Activated CD4-positive, alpha-beta T cell treated with anti-CD3 and anti-CD28 coated beads, Interleukin-2, amount 10 ng/mL, durations not matched to agents 7 days and 5 days (primary cell): ENCODE measurements at regions not wholly inside any gene's neighbourhood (a gene's known extent, or its start where the extent isn't known, plus 50 kb on each side); places are given as distances from the start of the nearest gene placed in this dataset.

Experiments used
- CTCF ChIA-PET: fragments of 350-600 bp; sonication (Branson Sonifier 250); formaldehyde crosslinking; loops from one replicate; lab custom pipeline; 2021; ENCODE audit warnings: antibody characterized with exemption; lab: Charles Lee
- POLR2A ChIA-PET: fragments of 350-600 bp; sonication (Branson Sonifier 250); formaldehyde crosslinking; loops from one replicate; lab custom pipeline; 2021; ENCODE audit warnings: antibody characterized with exemption; lab: Charles Lee
- DNase-seq: peaks from one replicate; pipeline ENCODE4 v3.0.0-alpha.2; 2020
- H3K27ac Mint-ChIP-seq: one replicate; pipeline ENCODE4 v1.8.0; 2021; ENCODE audit warnings: mild to moderate bottlenecking, moderate library complexity, mixed read lengths
- H3K27me3 Mint-ChIP-seq: one replicate; pipeline ENCODE4 v1.8.0; 2021; ENCODE audit warnings: mixed read lengths
- H3K36me3 Mint-ChIP-seq: one replicate; pipeline ENCODE4 v1.8.0; 2021; ENCODE audit warnings: low read depth, mixed read lengths
- H3K4me1 Mint-ChIP-seq: one replicate; pipeline ENCODE4 v1.8.0; 2021; ENCODE audit warnings: mixed read lengths
- H3K4me3 Mint-ChIP-seq: one replicate; pipeline ENCODE4 v1.8.0; 2021; ENCODE audit warnings: mild to moderate bottlenecking, moderate library complexity, mixed read lengths
- H3K9me3 Mint-ChIP-seq: one replicate; pipeline ENCODE4 v1.8.0; 2021; ENCODE audit warnings: mixed read lengths

DNA sequence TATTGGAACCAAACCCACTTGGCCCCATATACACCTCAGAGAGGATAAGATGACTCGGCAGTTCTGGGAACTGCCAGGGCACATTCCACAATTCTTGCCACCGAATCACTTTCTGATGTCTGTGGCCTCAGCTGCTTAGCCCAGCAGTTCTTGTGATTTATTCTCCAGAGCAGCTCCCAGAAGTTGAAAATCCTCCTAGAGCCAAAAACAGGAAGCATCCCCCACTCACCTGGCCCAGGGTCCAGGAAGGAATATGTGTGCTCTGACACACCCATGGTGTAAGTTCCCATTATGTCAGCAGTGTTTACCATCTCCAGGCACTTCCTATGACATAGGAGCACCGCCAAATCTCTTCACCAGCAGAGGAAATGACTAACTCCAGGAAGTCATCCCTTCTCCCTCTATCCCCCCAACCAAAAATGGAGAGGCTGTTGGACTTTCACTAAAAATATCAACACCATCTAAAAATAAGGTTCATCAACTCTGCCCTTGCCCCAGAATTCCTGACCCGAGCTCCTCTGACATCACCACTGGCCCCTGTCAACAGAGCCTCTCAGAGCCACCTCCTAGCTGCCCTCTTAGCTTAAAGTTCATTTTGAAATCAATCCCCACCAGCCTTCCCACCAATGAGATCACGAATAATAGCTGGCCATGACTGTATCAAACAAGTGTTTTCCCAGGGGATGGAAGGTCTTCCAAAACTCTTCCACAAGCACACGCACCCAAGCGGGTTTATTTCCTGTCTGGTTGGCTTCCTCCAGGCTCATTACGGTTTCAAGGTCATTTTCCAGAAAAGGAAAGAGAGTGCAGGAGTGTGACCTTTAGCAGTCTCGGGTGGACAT, 223.1 kb upstream of the PARD3B start:
- Mint-ChIP-seq H3K27ac (no peak overlapping the region), H3K9me3 (no peaks in the 10 kb centered on the region), H3K27me3 (peaks cover 29% of the 10 kb centered on the region), H3K4me3 (no peak overlapping the region), H3K4me1 (peaks cover 5% of the 10 kb centered on the region), H3K36me3 (no peaks in the 10 kb centered on the region)
- no peak for DNase-seq
- POLR2A ChIA-PET, result no interaction called here
- CTCF ChIA-PET, result interaction anchor here (0.6 to 0.7 kb wide), 2 partner anchors 335 to 1053 kb away, joined by 3 read pairs; no protein-coding TSS in a partner anchor

DNA sequence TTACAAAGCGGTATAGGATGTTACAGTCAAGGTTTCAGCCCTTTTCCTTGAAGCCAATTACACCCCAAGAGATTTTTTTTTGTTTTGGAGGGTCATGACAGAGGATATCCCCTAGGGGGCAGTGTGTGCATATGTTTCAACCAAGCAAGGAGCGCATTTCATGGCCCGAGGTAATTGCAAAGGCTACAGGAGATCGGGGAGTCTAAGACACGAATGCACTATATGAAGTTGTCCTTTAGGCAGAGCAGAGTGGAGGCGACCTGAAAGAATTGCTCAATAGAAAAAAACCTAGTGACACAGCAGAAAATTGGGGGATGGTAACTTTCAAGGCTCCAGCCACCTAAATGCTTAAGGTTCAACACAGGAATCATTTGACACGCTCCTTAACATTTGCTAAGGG, 219.8 kb upstream of the PARD3B start:
- CTCF ChIA-PET, result no interaction called here
- no peak overlapping the region for H3K27ac Mint-ChIP-seq
- POLR2A ChIA-PET, result no interaction called here
- H3K4me1 Mint-ChIP-seq, result peaks cover 5% of the 10 kb centered on the region
- H3K36me3 Mint-ChIP-seq, result no peaks in the 10 kb centered on the region
- H3K9me3 Mint-ChIP-seq, result no peaks in the 10 kb centered on the region
- no peak overlapping the region for H3K4me3 Mint-ChIP-seq
- DNase-seq, result peak; percentile 72
- peaks cover 9% of the 10 kb centered on the region for H3K27me3 Mint-ChIP-seq

DNA sequence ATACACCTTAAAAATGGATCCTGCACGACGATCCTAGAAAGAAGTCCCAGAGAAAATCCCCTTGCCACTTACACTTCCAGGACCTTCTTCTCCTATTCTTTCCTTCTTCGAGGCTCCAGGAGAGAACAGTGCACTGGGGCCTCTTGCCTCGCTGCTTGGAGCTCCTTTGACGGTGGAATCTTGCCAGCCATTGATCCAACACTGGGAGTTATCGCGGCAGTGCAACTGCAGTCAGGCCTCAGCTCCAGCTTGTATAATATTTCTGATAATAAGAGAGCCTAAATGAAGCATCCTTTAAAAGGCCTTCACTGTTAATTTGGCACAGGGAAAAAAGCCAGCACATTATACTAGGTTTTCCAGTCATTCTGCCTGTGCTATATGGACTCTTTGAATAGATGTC, 216.9 kb upstream of the PARD3B start:
- DNase-seq, result no peak
- H3K9me3 Mint-ChIP-seq, result no peaks in the 10 kb centered on the region
- H3K4me1 Mint-ChIP-seq, result peaks cover 1% of the 10 kb centered on the region
- no peaks in the 10 kb centered on the region for H3K36me3 Mint-ChIP-seq
- H3K4me3 Mint-ChIP-seq, result no peak overlapping the region
- POLR2A ChIA-PET, result no interaction called here
- H3K27ac Mint-ChIP-seq, result no peak overlapping the region
- CTCF ChIA-PET, result no interaction called here
- peaks cover 9% of the 10 kb centered on the region for H3K27me3 Mint-ChIP-seq

DNA sequence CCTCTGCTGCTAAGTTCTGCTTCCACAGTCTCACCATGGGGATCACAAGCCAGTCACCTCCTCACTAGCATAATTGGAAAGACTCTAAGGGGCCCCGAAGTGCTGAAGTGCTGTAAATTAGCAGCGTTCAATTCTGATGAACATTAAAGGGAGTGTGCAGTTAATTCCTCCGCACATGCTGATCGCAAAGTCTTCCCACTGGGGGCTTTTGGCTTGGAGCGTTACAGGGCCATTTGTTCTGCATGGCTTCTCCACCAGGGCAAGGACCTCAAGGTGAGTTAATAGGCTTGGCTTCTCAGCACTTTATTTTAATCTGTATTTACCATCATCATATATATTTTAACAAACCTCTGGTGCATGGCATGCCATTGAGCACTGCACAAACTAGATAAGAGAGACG, 216.3 kb upstream of the PARD3B start:
- Mint-ChIP-seq H3K9me3 (no peaks in the 10 kb centered on the region), H3K27me3 (peaks cover 5% of the 10 kb centered on the region), H3K4me1 (peaks cover 1% of the 10 kb centered on the region), H3K27ac (no peak overlapping the region), H3K36me3 (no peaks in the 10 kb centered on the region), H3K4me3 (no peak overlapping the region)
- CTCF ChIA-PET, result no interaction called here
- no peak for DNase-seq
- POLR2A ChIA-PET, result no interaction called here

DNA sequence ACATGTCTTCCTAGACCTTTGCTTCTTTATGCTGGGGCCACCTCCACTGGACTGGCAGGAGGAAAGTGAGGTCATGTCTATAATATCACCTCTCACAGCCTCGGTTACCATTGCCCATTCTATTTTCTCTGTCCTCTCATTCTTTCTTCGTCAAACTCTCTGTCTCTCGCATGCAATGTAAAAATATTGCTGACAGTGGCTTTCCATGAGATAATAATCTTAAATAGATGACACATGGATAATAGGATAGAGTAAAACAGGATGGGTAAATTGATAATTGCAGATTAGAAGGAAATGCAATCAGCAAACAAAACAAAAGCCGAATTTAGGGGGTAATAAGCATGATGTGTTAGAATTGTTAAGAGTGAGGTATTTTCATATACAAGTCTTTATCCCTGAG, 215.7 kb upstream of the PARD3B start:
- H3K36me3 Mint-ChIP-seq, result no peaks in the 10 kb centered on the region

DNA sequence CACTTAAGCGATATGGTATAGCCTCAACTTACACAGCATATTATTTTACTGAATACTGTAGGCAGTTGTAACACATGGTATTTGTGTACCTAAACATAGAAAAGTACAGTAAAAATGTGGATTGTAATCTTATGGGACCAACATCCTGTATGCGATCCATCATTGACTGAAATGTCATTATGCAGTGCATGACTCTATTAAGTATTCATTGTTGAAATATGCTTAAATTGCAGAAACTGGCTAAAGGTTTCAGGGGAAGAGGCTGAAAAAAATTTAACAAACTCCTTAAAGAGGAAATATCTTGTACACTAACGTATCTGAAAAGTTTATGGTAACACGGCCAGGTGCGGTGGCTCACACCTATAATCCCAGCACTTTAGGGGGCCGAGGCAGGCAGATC, 214.1 kb upstream of the PARD3B start:
- no peaks in the 10 kb centered on the region for H3K9me3 Mint-ChIP-seq
- no peak overlapping the region for H3K4me3 Mint-ChIP-seq
- peaks cover 5% of the 10 kb centered on the region for H3K27me3 Mint-ChIP-seq
- ChIA-PET CTCF (no interaction called here), POLR2A (no interaction called here)
- H3K36me3 Mint-ChIP-seq, result no peaks in the 10 kb centered on the region
- no peak for DNase-seq
- H3K4me1 Mint-ChIP-seq, result no peaks in the 10 kb centered on the region
- no peak overlapping the region for H3K27ac Mint-ChIP-seq

More for the DNA sequence above, 215.7 kb upstream of the PARD3B start:
- peaks cover 1% of the 10 kb centered on the region for H3K4me1 Mint-ChIP-seq
- ChIA-PET POLR2A (no interaction called here), CTCF (no interaction called here)
- H3K4me3 Mint-ChIP-seq, result no peak overlapping the region
- DNase-seq, result no peak
- peaks cover 2% of the 10 kb centered on the region for H3K27me3 Mint-ChIP-seq
- no peaks in the 10 kb centered on the region for H3K9me3 Mint-ChIP-seq
- H3K27ac Mint-ChIP-seq, result no peak overlapping the region

DNA sequence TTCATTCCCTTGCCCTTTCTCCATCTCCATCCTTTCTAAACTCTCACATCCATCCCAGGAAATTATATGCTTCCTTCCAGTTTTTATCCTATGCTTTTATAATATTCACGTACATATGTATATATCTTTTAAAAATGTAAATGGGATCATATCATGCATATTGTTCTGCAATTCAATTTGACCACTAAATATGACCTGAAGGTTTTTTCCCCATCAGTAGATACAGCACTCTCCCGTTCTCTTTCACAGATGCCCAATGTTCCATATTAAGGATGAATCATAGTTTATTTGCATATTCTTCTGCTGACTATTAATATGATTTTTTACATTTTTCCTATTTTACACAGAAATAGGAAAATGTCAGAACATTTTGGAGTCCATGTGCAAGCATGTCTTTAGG, 213.3 kb upstream of the PARD3B start:
- H3K9me3 Mint-ChIP-seq, result no peaks in the 10 kb centered on the region
- POLR2A ChIA-PET, result no interaction called here
- H3K4me1 Mint-ChIP-seq, result no peaks in the 10 kb centered on the region
- H3K27me3 Mint-ChIP-seq, result peaks cover 11% of the 10 kb centered on the region
- no peak overlapping the region for H3K4me3 Mint-ChIP-seq
- CTCF ChIA-PET, result no interaction called here
- H3K27ac Mint-ChIP-seq, result no peak overlapping the region
- H3K36me3 Mint-ChIP-seq, result no peaks in the 10 kb centered on the region
- DNase-seq, result no peak

DNA sequence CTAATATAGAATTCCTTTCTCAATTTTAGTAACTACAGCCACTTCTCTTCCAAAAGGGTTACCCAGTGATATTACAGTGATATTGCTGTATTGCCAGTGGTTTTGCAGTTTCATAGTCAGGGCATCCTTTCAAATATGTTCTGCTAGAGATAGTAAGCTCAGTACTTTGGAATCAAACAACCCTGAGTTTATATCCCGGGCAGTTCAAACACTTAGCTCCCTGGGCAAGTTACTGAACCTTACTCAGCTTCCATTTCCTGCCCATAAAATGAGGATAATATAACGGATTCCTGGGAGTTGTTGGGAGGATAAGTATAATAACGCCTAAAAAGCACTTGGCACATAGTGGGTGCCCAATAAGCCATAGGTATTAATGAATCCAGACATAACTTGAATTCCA, 212.6 kb upstream of the PARD3B start:
- H3K9me3 Mint-ChIP-seq, result no peaks in the 10 kb centered on the region
- no peak for DNase-seq
- H3K4me3 Mint-ChIP-seq, result no peak overlapping the region
- H3K27me3 Mint-ChIP-seq, result peaks cover 18% of the 10 kb centered on the region
- no peak overlapping the region for H3K27ac Mint-ChIP-seq
- no peaks in the 10 kb centered on the region for H3K36me3 Mint-ChIP-seq
- ChIA-PET POLR2A (no interaction called here), CTCF (no interaction called here)
- no peaks in the 10 kb centered on the region for H3K4me1 Mint-ChIP-seq

DNA sequence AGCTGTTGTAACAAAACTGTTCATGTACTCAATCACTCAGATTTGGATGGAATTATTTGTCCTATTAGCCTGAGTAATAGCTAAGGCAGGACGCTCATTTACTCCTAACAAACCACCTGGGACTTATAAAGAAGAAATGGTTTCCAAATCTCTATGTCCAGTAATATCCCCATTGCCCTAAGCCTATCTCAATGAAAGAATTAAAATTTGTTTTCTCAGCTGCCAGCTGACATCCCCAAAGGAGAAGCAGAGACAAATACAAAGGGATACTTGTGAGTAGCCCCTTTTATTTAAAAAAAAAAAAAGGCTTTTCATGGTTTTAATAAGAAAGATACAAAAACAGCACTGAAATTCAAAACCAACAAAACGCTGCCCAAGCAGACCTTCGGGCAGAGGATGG, 211.4 kb upstream of the PARD3B start:
- Mint-ChIP-seq H3K9me3 (no peaks in the 10 kb centered on the region), H3K4me3 (no peak overlapping the region), H3K4me1 (no peaks in the 10 kb centered on the region), H3K27ac (no peak overlapping the region), H3K36me3 (no peaks in the 10 kb centered on the region), H3K27me3 (peaks cover 29% of the 10 kb centered on the region)
- DNase-seq, result no peak
- CTCF ChIA-PET, result no interaction called here
- POLR2A ChIA-PET, result no interaction called here

DNA sequence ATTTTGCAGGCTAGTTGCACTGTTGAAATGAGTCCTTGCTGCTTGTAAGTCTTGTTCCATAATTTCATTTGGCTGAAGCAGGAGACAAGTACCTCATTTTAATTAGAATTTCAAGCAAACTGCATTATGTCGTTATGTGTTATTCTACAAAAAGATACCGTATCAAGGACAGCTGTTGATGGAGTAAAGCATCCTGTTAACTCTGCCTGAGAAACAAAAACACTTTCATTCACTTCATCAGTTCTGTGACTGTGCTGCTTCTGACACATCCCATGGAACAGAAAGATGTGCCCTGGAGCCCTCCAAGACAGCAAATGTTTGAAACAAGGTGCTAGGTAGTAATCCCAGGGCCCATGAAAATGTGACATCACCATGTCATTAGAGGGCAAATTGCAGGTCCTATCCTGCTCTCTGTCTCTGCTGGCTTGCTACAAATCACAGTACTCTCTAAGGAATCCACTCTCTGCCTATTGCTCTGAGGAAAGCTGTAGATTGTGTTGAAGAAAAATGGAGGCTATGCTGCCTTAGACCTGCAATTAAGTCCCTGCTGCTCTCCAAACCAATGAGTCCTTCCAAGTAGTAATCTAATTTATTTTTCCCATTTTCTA, 209.7 kb upstream of the PARD3B start:
- CTCF ChIA-PET, result no interaction called here
- Mint-ChIP-seq H3K4me1 (no peaks in the 10 kb centered on the region), H3K4me3 (no peak overlapping the region), H3K36me3 (no peaks in the 10 kb centered on the region), H3K9me3 (no peaks in the 10 kb centered on the region), H3K27me3 (peaks cover 39% of the 10 kb centered on the region), H3K27ac (no peak overlapping the region)
- DNase-seq, result no peak
- POLR2A ChIA-PET, result no interaction called here

DNA sequence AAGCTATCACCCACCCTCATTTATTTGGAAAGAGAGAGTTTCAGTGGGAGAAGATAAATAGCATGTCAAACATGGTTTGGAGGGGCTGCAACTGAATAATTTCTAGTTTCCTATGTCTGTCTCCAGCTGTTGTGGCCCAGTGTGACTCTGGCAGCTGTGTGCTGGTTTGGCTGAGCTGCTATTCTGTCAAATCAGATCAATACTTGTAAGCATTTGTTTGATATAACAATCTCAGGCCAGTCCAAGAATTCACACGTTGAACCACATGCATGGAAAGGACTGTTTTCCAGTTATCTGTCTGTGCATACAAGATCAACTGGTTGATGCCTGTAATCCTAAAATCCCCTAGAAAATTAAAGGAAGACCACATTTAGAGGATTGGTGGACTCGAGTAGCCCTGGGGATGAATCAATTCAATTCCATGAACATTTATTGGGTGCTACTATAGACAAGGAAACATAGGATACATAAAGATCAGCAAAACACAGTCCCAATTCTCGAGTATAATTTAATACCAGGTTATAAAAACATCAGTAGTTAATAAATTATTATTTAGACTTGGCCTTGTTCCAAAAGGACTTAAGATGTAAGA, 209.0 kb upstream of the PARD3B start:
- H3K27me3 Mint-ChIP-seq, result peaks cover 43% of the 10 kb centered on the region
- no peak overlapping the region for H3K4me3 Mint-ChIP-seq
- H3K36me3 Mint-ChIP-seq, result no peaks in the 10 kb centered on the region
- POLR2A ChIA-PET, result no interaction called here
- H3K4me1 Mint-ChIP-seq, result no peaks in the 10 kb centered on the region
- H3K9me3 Mint-ChIP-seq, result no peaks in the 10 kb centered on the region
- CTCF ChIA-PET, result no interaction called here
- no peak overlapping the region for H3K27ac Mint-ChIP-seq
- DNase-seq, result no peak

DNA sequence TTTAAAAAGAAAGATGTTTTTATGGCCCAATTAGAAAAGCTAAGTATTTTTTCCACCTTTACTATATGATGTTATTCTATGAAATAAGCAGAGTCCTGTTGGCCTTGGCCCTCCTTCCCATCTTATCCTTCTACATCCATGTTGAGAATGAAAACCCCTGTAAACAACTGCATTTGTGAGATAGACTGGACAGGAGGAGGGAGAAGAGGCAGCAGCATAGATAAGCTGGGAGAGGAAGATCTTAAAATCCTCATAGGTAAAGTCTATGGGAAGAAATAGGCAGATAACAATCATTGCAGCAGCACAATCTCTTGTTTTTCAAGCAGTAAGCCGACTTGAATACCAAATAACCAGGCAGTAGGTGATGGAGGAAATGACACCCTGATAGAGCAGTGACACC, 207.6 kb upstream of the PARD3B start:
- DNase-seq, result no peak
- no peaks in the 10 kb centered on the region for H3K4me1 Mint-ChIP-seq
- ChIA-PET POLR2A (no interaction called here), CTCF (no interaction called here)
- no peak overlapping the region for H3K4me3 Mint-ChIP-seq
- no peak overlapping the region for H3K27ac Mint-ChIP-seq
- H3K36me3 Mint-ChIP-seq, result no peaks in the 10 kb centered on the region
- no peaks in the 10 kb centered on the region for H3K9me3 Mint-ChIP-seq
- peaks cover 43% of the 10 kb centered on the region for H3K27me3 Mint-ChIP-seq

DNA sequence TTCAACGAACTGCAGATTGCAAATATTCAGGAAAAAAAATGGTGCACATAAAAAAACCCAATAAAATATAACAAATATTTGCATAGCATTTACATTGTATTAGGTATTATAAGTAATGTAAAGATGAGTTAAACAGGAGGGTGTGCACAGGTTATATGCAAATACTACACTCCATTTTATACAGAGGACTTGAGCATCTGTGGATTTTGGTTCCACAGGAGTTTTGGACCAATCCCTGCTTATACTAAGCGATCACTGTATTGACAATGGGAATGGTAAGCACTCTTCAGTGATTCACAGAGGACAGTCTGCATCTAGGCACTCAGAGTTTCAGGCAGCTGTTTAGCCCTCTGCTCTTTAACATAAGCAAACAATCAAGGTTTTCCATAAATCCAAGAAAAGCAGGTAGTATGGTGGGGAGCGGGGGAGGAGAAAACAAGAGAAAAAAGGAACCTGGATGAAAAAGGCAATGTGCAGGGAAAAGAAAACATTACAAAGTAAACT, 206.0 kb upstream of the PARD3B start:
- CTCF ChIA-PET, result no interaction called here

More for the DNA sequence above, 206.0 kb upstream of the PARD3B start:
- Mint-ChIP-seq H3K27me3 (peaks cover 56% of the 10 kb centered on the region), H3K4me1 (no peaks in the 10 kb centered on the region), H3K4me3 (no peak overlapping the region), H3K9me3 (no peaks in the 10 kb centered on the region), H3K36me3 (no peaks in the 10 kb centered on the region), H3K27ac (no peak overlapping the region)
- POLR2A ChIA-PET, result no interaction called here
- DNase-seq, result no peak
